ENCODE measurements at regions not wholly inside any gene's neighbourhood (a gene's known extent, or its start where the extent isn't known, plus 50 kb on each side); places are given as distances from the start of the nearest gene placed in this dataset.

- Histone ChIP-seq H3K36me3 (ENCODE audit: control insufficient read depth, insufficient read depth, low read length) (no peaks in the 10 kb centered on the region), H3K27ac (ENCODE audit: low read depth, low read length) (no peak overlapping the region), H3K4me3 (ENCODE audit: low read length) (no peak overlapping the region), H3K9me3 (ENCODE audit: control insufficient read depth, low read length) (peaks cover 5% of the 10 kb centered on the region), H3K4me1 (ENCODE audit: control insufficient read depth, insufficient read depth, low read length) (no peaks in the 10 kb centered on the region), H3K9ac (ENCODE audit: extremely low read depth, low read length, poor library complexity, severe bottlenecking) (no peak overlapping the region), H3K27me3 (ENCODE audit: control insufficient read depth, insufficient read depth, low read length, poor library complexity, severe bottlenecking) (no peaks in the 10 kb centered on the region)
- no peak overlapping the region for H3K4me3 Mint-ChIP-seq
- H3K27me3 Mint-ChIP-seq (ENCODE audit: insufficient read depth), result no peaks in the 10 kb centered on the region
- peaks cover 7% of the 10 kb centered on the region for H3K36me3 Mint-ChIP-seq (ENCODE audit: low read depth)
- no peak overlapping the region for H3K27ac Mint-ChIP-seq
- H3K4me1 Mint-ChIP-seq, result no peaks in the 10 kb centered on the region
- peaks cover 14% of the 10 kb centered on the region for H3K9me3 Mint-ChIP-seq
- TF ChIP-seq CTCF (conservative IDR thresholded peaks at IDR 0.05), result no peak
- no peak for DNase-seq
These were observed 864.6 kb upstream of the FBXO33 start for GRCh38 chr14:40296821-40297220.

- Histone ChIP-seq H3K4me3 (ENCODE audit: low read length) (no peak overlapping the region), H3K9me3 (ENCODE audit: control insufficient read depth, low read length) (peaks cover 5% of the 10 kb centered on the region), H3K4me1 (ENCODE audit: control insufficient read depth, insufficient read depth, low read length) (no peaks in the 10 kb centered on the region), H3K27me3 (ENCODE audit: control insufficient read depth, insufficient read depth, low read length, poor library complexity, severe bottlenecking) (no peaks in the 10 kb centered on the region), H3K9ac (ENCODE audit: extremely low read depth, low read length, poor library complexity, severe bottlenecking) (no peak overlapping the region), H3K27ac (ENCODE audit: low read depth, low read length) (no peak overlapping the region), H3K36me3 (ENCODE audit: control insufficient read depth, insufficient read depth, low read length) (no peaks in the 10 kb centered on the region)
- Mint-ChIP-seq H3K4me3 (no peak overlapping the region), H3K4me1 (no peaks in the 10 kb centered on the region), H3K27me3 (ENCODE audit: insufficient read depth) (no peaks in the 10 kb centered on the region), H3K9me3 (peaks cover 30% of the 10 kb centered on the region), H3K36me3 (ENCODE audit: low read depth) (peaks cover 9% of the 10 kb centered on the region), H3K27ac (no peak overlapping the region)
- no peak for DNase-seq
- TF ChIP-seq CTCF (conservative IDR thresholded peaks at IDR 0.05), result no peak
These were observed 860.4 kb upstream of the FBXO33 start for GRCh38 chr14:40292664-40293063.

- Mint-ChIP-seq H3K27me3 (ENCODE audit: insufficient read depth) (no peaks in the 10 kb centered on the region), H3K27ac (no peak overlapping the region), H3K4me1 (no peaks in the 10 kb centered on the region), H3K9me3 (peaks cover 34% of the 10 kb centered on the region), H3K36me3 (ENCODE audit: low read depth) (peaks cover 36% of the 10 kb centered on the region), H3K4me3 (no peak overlapping the region)
- no peak overlapping the region for H3K27ac ChIP-seq (ENCODE audit: low read depth, low read length)
- H3K4me1 ChIP-seq (ENCODE audit: control insufficient read depth, insufficient read depth, low read length), result peaks cover 10% of the 10 kb centered on the region
- 100% methylated on average over 1 of the region's 1 CpG; no CpG with 5 or more reads in 1 of the 2 experiments for WGBS, 2 experiments (ENCODE audit: insufficient coverage in 1 of 2, insufficient read length in 1 of 2)
- no peaks in the 10 kb centered on the region for H3K27me3 ChIP-seq (ENCODE audit: control insufficient read depth, insufficient read depth, low read length, poor library complexity, severe bottlenecking)
- DNase-seq, result no peak
- H3K4me3 ChIP-seq (ENCODE audit: low read length), result no peak overlapping the region
- no peaks in the 10 kb centered on the region for H3K36me3 ChIP-seq (ENCODE audit: control insufficient read depth, insufficient read depth, low read length)
- no peak for TF ChIP-seq CTCF (conservative IDR thresholded peaks at IDR 0.05)
- no peak overlapping the region for H3K9ac ChIP-seq (ENCODE audit: extremely low read depth, low read length, poor library complexity, severe bottlenecking)
- peaks cover 14% of the 10 kb centered on the region for H3K9me3 ChIP-seq (ENCODE audit: control insufficient read depth, low read length)
These were observed 850.0 kb upstream of the FBXO33 start for GRCh38 chr14:40282196-40282595.
